ENCODE measurements at regions not wholly inside any gene's neighbourhood (a gene's known extent, or its start where the extent isn't known, plus 50 kb on each side); places are given as distances from the start of the nearest gene placed in this dataset.

GRCh38 chr7:41029072-41029499 is 673.8 kb downstream of the INHBA start:
- Mint-ChIP-seq H3K27ac (no peak overlapping the region), H3K36me3 (peaks cover 0 to 5% of the 10 kb centered on the region in 2 donors), H3K9me3 (peaks cover 9 to 19% of the 10 kb centered on the region in 2 donors)
- peak in 1 of 2 donors; percentile 66 for ATAC-seq
- no peak for DNase-seq (ENCODE audit: low spot score in 2 of 2)

DNA sequence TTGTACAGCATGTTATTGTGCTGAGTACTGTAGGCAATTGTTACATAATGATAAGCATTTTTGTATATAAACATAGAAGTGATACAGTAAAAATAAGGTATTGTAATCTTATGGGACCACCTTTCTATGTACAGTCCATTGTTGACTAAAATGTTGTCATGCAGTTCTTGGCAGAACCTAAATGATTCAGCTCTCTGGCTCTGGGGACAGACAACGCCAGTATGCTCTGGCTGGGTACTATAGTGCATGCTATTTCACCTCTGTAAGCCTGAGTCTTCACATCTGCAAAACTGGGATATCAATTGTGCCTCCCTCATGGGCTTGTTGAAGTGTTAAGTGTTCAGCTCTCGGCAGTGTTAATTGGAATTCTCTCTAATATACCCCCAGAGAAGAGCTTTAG is 674.3 kb downstream of the INHBA start:
- H3K9me3 Mint-ChIP-seq = peaks cover 9 to 19% of the 10 kb centered on the region in 2 donors
- ATAC-seq = no peak
- no peak for DNase-seq (ENCODE audit: low spot score in 2 of 2)
- no peak overlapping the region for H3K27ac Mint-ChIP-seq
- H3K36me3 Mint-ChIP-seq = peaks cover 0 to 5% of the 10 kb centered on the region in 2 donors

GRCh38 chr7:41027428-41028115 is 675.3 kb downstream of the INHBA start:
- Mint-ChIP-seq H3K9me3 (peaks cover 4 to 16% of the 10 kb centered on the region in 2 donors), H3K27ac (no peak overlapping the region), H3K36me3 (no peaks in the 10 kb centered on the region)
- DNase-seq (ENCODE audit: low spot score in 2 of 2) (no peak), ATAC-seq (no peak)

DNA sequence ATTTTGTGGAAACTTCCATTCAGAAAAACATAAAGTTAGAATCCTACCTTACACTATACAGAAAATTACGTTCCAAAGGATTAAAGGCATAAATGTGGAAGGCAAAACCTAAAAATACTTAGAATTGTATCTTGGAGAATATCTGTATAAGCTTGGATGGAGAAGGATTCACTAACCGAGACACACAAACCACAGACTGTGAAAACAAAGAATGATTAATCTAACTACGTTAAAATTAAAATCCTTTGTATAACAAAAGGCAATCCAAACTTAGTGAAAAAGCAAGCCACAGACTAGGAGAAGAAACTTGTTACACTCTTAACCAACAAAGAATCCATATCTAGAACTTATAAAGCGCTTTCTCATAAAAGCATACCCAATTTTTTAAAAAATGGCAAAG is 678.8 kb downstream of the INHBA start:
- DNase-seq (ENCODE audit: low spot score in 2 of 2) (no peak), ATAC-seq (no peak)
- Mint-ChIP-seq H3K9me3 (no peaks in the 10 kb centered on the region), H3K27ac (no peak overlapping the region), H3K36me3 (no peaks in the 10 kb centered on the region)

- ATAC-seq = no peak
- Mint-ChIP-seq H3K9me3 (no peaks in the 10 kb centered on the region), H3K36me3 (no peaks in the 10 kb centered on the region), H3K27ac (no peak overlapping the region)
- DNase-seq (ENCODE audit: low spot score in 2 of 2) = no peak
Measured at GRCh38 chr7:41020056-41020455, 682.8 kb downstream of the INHBA start.

GRCh38 chr7:41013117-41013516 is 689.8 kb downstream of the INHBA start:
- ATAC-seq (no peak), DNase-seq (ENCODE audit: low spot score in 2 of 2) (no peak)
- Mint-ChIP-seq H3K27ac (no peak overlapping the region), H3K36me3 (no peaks in the 10 kb centered on the region), H3K9me3 (peaks cover 8 to 9% of the 10 kb centered on the region in 2 donors)

DNA sequence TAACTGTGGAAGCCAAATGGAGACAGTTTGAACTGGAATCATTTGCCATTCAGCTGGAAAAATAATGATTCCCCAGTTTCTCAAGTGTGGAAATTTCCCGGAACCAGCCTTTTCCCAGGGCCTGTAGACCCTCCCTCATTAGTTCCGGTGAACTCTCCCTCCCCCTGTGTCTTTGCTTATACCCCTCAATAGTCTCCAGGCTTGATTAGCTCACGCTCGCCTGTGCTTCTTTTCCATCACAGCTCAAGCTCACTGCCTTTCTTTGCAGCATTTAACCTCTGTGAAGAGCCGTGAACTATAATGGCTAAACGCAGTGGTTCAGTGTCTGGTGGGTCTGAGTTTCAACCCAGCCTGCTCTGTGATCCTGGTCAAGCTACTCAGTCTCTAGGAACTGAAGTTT is 690.8 kb downstream of the INHBA start:
- DNase-seq (ENCODE audit: low spot score in 2 of 2) (no peak), ATAC-seq (no peak)
- peaks cover 8 to 9% of the 10 kb centered on the region in 2 donors for H3K9me3 Mint-ChIP-seq
- H3K27ac Mint-ChIP-seq = no peak overlapping the region
- no peaks in the 10 kb centered on the region for H3K36me3 Mint-ChIP-seq

DNA sequence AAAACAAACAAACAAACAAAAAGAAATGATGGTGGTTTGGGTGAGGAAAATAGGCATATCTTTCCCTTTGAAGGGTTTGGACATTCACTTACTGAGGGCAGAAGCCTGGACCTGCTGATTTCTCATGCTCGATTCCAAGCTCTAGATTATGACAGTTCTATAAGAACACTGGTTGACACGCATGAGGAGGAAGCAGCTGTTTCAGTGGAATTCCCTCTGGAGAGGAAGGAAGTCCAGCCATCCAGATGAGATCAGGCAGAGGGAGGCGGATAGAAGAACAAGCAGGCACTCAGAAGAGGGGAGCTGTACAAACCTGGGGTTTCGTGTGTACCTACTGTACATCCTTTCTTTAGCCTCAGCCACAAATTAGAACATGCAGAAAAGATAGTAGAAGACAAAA is 691.9 kb downstream of the INHBA start:
- Mint-ChIP-seq H3K27ac (no peak overlapping the region), H3K36me3 (no peaks in the 10 kb centered on the region), H3K9me3 (peaks cover 8 to 9% of the 10 kb centered on the region in 2 donors)
- DNase-seq (ENCODE audit: low spot score in 2 of 2) = no peak
- no peak for ATAC-seq

- Mint-ChIP-seq H3K36me3 (no peaks in the 10 kb centered on the region), H3K9me3 (peaks cover 8 to 9% of the 10 kb centered on the region in 2 donors), H3K27ac (no peak overlapping the region)
- no peak for DNase-seq (ENCODE audit: low spot score in 2 of 2)
- no peak for ATAC-seq
Measured at GRCh38 chr7:41010418-41010817, 692.5 kb downstream of the INHBA start.

DNA sequence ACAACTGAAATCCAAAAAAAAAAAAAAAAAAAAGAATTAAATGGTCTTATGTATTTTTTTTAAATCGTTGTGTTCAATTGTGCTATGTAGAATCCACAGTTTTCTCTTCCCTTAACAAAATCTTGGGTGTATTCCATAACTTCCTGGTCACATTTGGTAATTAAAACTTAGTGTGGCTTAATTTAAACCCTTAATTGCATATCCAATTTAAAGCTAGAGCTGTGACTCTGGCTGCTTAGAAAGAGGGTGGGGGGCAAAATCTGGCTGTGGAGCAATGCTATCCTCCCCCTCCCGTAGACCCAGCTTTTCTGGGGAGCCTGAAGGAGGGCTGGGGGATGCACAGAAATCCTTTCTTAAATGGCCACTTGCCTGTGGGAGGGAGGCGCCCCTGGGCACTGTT is 695.1 kb downstream of the INHBA start:
- H3K27ac Mint-ChIP-seq = no peak overlapping the region
- H3K36me3 Mint-ChIP-seq = no peaks in the 10 kb centered on the region
- ATAC-seq (no peak), DNase-seq (ENCODE audit: low spot score in 2 of 2) (no peak)
- peaks cover 8 to 9% of the 10 kb centered on the region in 2 donors for H3K9me3 Mint-ChIP-seq

DNA sequence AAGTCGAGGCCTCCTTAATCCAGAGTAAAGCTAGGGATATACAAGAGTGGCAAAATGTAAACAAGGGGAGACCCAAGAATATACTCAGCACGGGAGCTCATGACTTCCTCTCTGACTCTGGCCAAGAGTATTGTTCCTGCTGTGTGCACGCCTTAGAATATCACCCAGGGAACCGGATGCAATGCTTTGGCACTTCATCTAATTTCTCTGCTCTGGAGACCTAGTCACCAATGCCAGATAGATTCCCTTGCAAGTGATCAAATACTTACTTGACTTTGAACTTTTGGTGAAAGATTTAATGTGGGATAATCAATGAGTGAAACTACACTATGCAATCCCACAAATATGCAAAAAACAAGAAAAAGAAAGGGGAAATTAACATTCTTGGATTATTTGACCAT is 695.5 kb downstream of the INHBA start:
- DNase-seq (ENCODE audit: low spot score in 2 of 2) = no peak
- peaks cover 8 to 9% of the 10 kb centered on the region in 2 donors for H3K9me3 Mint-ChIP-seq
- H3K27ac Mint-ChIP-seq = no peak overlapping the region
- no peaks in the 10 kb centered on the region for H3K36me3 Mint-ChIP-seq
- no peak for ATAC-seq

DNA sequence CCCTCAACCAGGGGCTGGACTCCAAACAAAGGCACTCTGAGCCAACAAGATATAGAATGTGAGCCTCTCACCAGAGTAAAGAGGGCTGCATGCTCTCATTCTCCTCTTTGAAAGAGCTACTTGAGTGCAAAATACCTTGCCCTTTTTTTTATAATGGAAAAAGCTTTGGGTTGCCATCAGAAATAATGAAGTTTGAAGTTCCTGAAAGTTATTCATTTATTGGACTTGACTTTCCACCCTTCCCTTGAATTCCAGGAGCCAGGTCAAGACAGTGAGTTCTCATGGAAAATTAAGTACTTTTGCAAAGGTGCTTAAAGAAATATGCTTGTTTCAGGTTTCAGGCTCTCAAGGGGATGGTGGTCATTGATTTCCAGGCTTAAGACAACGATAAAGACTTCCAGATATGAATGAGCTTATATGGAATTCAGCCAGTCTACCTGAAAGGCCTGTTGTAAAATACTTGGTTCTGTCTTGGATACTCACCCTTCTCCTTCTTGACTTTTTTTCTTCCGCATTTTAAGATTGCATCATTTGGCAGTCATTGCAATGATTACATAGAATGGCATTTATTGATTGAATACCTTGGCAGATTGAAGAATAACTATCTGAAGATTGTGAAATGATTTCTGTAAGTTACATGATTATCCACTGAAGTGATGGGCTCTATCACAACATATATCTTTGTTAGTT is 696.4 kb downstream of the INHBA start:
- ATAC-seq (no peak), DNase-seq (ENCODE audit: low spot score in 2 of 2) (no peak)
- H3K36me3 Mint-ChIP-seq = no peaks in the 10 kb centered on the region
- H3K27ac Mint-ChIP-seq = no peak overlapping the region
- peaks cover 9 to 11% of the 10 kb centered on the region in 2 donors for H3K9me3 Mint-ChIP-seq

GRCh38 chr7:41005374-41005901 is 697.5 kb downstream of the INHBA start:
- DNase-seq (ENCODE audit: low spot score in 2 of 2) (no peak), ATAC-seq (no peak)
- H3K36me3 Mint-ChIP-seq = no peaks in the 10 kb centered on the region
- no peak overlapping the region for H3K27ac Mint-ChIP-seq
- H3K9me3 Mint-ChIP-seq = peaks cover 5 to 15% of the 10 kb centered on the region in 2 donors

DNA sequence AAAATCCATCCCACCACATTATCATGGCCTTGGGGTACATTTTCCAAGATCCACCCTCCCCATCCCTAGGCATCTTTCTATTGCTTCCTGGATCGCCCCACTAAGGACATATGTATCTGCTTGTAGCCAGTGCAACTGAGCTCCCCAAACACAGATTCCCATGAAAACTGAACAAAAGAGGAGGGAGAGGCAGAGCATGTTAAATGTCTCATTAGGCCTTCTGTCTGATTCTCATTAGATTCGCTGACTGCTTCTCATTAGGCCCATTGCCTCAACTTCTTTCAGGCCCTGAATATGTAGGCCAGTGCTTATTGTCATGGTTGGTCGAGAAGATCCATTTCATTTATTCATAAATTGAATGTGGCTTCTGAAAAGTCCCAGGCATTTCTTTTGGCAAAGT is 698.9 kb downstream of the INHBA start:
- no peak for ATAC-seq
- DNase-seq (ENCODE audit: low spot score in 2 of 2) = no peak
- Mint-ChIP-seq H3K27ac (peak overlapping the region in 1 of 2 donors; percentile 44), H3K36me3 (no peaks in the 10 kb centered on the region), H3K9me3 (peaks cover 0 to 7% of the 10 kb centered on the region in 2 donors)

GRCh38 chr7:41003611-41003940 is 699.3 kb downstream of the INHBA start:
- H3K36me3 Mint-ChIP-seq = no peaks in the 10 kb centered on the region
- no peak overlapping the region for H3K27ac Mint-ChIP-seq
- H3K9me3 Mint-ChIP-seq = peaks cover 0 to 7% of the 10 kb centered on the region in 2 donors
- ATAC-seq (no peak), DNase-seq (ENCODE audit: low spot score in 2 of 2) (no peak)

GRCh38 chr7:41002741-41003610 is 699.9 kb downstream of the INHBA start:
- H3K36me3 Mint-ChIP-seq = no peaks in the 10 kb centered on the region
- ATAC-seq = no peak
- peaks cover 0 to 7% of the 10 kb centered on the region in 2 donors for H3K9me3 Mint-ChIP-seq
- DNase-seq (ENCODE audit: low spot score in 2 of 2) = peak in 1 of 2 donors; percentile 37
- no peak overlapping the region for H3K27ac Mint-ChIP-seq

GRCh38 chr7:41000042-41000441 is 702.8 kb downstream of the INHBA start:
- Mint-ChIP-seq H3K27ac (no peak overlapping the region), H3K36me3 (no peaks in the 10 kb centered on the region), H3K9me3 (peaks cover 7 to 9% of the 10 kb centered on the region in 2 donors)
- ATAC-seq = no peak
- no peak for DNase-seq (ENCODE audit: low spot score in 2 of 2)
